ENCODE measurements at regions not wholly inside any gene's neighbourhood (a gene's known extent, or its start where the extent isn't known, plus 50 kb on each side); places are given as distances from the start of the nearest gene placed in this dataset.

DNA sequence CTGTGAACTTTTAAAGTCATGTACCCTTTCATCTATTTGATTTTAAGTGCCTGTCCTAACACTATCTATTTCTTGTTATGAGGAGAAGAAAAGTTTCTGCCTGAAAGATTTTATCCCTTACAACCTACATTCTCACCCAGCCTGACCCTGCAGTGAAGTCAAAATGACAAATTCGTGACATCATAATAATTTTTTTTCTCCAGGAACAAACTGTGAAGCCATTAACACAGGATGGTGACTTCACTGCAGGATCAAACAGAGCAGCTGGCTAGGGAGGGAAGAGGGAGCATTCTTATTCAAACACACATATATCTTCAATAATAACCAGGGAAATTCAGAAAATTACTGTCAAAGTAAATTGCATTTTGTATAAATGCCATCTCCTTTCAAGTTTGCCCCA, 147.8 kb upstream of the PRMT6 start:
- ATAC-seq (no peak), DNase-seq (ENCODE audit: missing footprints) (no peak)
- intact Hi-C loops (cut with DNase I), result no loop called here

DNA sequence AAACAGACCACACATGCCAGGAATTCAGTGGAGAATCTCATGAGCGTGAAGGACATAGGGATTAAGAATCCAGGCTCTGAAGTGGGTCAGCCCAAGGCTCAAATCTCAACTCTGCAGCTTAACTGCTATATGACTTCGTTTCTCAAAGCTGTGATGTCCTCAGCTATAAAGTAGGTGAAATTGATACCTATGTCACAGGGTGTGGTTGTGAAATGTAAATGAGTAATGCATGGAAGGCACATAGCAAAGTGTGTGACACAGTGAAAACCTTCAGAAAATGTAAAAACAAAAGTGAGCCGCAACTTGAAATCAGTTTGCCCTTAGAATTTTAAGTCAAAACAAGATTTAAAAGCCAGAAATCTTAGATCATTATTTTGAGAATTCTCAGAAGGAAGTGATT, 145.7 kb upstream of the PRMT6 start:
- intact Hi-C loops (cut with DNase I), result no loop called here
- no peak for ATAC-seq
- no peak for DNase-seq (ENCODE audit: missing footprints)

DNA sequence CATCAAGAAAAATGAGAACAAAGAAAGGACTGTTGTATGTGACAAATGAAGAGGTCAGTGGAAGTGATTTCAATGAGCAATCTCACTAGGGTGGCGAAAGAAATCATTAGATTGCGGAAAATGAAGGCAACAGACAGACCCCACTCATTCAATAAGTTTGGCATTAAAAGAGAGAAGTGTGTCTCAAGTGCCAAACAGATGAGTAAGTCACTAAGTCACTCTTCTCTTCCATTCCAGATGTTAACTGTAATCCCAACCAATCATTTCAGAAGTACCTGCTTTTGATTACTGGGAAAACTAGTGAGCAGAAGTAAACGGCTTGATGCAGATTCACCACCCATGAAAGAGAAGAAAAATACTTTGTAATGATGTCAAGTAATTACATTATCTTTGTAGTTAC, 144.3 kb upstream of the PRMT6 start:
- no peak for ATAC-seq
- intact Hi-C loops (cut with DNase I), result no loop called here

DNA sequence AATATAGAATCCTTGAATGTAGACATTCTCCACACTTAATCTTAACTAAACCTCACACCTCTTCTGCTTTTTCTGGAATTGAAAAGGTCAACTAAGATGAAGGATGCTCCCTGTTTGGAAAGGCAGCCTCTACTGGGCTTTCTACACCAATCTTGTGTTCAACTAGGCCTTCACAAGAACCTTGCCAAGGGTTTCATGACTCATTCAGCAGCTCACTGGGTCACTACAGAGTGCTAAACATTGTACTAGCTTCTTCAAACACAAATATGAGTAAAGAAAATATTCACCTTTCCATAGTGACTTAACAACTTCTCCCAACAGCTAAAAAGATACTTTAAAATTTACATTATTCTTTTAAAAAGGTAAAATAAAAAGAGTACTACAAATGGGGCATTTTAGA, 135.3 kb upstream of the PRMT6 start:
- intact Hi-C loops (cut with DNase I), result no loop called here
- no peak for ATAC-seq
- no peak for DNase-seq (ENCODE audit: missing footprints)

More for the DNA sequence above, 144.3 kb upstream of the PRMT6 start:
- no peak for DNase-seq (ENCODE audit: missing footprints)

DNA sequence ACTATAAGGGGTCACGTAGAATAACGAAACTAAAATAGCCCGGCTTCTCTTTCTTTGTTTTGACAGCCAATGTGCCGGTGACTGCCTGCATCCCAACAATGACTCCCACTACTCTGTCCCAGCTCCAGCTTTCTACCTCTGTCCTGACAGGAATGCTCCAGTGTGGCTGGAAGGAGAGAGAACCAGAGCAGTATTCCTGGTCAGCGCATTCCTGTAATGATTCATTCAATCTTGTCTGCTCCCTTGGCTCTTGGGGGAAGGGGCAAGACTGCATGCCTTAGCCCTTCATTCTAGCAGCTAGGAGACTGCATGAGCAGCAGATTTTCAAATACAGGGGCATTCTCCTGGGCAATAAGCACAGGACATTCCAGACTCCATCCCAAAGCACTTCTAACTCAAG, 132.1 kb upstream of the PRMT6 start:
- intact Hi-C loops (cut with DNase I), result no loop called here
- no peak for DNase-seq (ENCODE audit: missing footprints)

DNA sequence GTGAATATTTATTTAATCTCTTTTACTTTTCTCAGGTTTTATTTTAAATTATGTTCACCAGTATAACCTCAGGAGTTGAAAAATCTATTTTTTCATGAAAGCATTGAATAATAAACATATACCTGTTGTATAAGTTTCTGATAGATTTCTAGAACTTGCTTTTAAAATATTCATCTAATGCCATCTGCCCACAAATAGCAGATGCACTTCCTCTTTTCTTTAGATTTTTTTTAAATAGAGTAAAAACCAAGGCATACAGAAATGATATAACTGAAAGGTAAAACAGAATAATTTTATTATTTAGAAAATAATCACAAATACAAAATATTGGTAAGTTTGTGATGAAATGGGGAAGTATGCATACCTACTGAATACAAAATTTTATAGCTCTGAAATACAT, 130.7 kb upstream of the PRMT6 start:
- ATAC-seq (no peak), DNase-seq (ENCODE audit: missing footprints) (no peak)
- intact Hi-C loops (cut with DNase I), result no loop called here

More for the DNA sequence above, 132.1 kb upstream of the PRMT6 start:
- ATAC-seq, result no peak

DNA sequence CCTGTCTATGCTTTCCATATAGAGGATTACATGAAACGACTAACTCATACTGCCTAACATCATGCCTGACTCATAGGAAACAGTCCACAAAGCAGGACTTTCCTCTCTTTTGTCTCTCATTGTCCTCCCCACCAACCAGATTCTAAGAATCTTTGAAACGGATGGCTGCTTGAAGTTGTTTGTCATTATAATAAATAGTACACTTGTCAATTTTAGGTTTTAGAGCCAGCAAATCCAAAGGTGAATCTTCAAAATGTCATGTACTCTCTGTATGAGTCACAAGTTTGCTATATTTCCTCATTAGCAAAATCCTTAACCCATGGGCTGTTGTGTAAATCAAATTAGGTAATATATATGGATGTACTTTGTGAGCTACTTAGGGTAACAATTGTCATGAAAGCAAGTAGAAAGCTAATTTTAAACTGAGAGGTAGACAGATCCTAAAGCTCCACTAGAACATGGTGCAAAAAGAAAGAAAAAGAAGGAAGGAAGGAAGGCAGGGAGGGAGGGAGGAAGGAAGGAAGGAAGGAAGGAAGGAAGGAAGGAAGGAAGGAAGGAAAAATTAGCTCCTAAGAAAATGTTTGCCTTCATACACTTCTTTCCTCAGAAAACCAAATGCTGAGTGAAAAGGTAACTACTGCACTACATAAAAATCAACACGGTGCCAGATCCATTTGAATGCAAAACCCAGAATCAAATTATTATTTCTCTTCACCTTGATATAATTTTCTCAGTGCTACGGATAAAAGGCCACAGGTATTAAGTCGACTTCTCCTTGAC, 129.5 kb upstream of the PRMT6 start:
- ATAC-seq (no peak), DNase-seq (ENCODE audit: missing footprints) (no peak)
- intact Hi-C loops (cut with DNase I), result no loop called here

DNA sequence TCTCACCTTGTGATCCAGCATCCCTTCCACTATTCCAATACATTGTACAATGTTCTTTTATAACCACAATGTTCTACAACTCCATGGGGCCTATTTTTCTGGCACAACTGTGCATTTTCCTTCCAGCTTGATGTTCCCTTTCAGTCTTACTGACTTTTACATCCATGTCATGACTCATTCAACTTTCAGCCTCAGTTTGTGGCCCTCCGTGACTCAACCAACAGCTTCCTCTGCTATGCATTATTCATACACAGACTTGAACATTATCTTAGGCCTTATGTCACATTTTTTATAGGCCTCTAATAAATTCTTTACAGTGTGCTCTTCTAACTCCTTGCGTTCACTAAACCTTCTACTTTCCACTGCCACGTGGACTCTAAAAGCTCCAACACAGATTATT, 119.4 kb upstream of the PRMT6 start:
- ATAC-seq (no peak), DNase-seq (ENCODE audit: missing footprints) (no peak)
- intact Hi-C loops (cut with DNase I), result no loop called here

DNA sequence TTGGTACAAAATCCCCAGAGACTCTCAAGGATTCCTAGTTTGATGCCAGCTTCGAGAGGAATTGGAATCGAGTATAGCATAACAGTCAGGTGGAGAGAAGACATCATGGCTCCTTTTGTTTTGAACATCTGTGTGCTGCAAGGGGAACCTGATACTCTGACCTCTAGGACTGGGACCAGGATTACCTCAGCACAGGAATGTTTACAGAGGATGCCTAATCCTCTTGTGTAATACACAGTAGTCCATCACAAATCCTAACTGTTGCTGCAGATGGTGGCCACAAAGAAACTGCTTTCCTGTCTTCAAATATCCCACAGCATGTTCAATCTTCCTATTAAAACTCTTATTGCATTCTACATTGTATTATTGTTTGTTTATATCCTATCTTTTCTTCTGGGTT, 111.8 kb upstream of the PRMT6 start:
- intact Hi-C loops (cut with DNase I), result no loop called here
- DNase-seq (ENCODE audit: missing footprints) (no peak), ATAC-seq (no peak)

DNA sequence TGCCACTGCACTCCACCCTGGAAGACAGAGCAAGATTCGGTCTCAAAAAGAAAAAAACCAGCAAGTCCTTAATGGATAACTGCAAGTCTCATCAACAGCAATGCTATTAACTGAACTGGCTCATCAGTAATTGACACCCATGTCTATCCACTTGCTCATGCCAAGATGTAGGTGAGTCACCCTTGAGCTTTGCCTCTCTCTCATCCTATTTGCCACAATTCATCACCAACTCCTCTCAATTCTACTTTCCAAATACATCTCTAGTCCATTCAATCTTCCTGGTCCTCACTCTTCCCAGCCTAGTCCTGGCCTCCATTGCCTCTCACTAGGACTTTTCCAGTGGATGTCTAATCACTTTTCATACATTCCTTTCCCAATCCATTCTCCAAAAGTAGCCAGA, 103.7 kb upstream of the PRMT6 start:
- no peak for DNase-seq (ENCODE audit: missing footprints)
- no peak for ATAC-seq
- intact Hi-C loops (cut with DNase I), result no loop called here

DNA sequence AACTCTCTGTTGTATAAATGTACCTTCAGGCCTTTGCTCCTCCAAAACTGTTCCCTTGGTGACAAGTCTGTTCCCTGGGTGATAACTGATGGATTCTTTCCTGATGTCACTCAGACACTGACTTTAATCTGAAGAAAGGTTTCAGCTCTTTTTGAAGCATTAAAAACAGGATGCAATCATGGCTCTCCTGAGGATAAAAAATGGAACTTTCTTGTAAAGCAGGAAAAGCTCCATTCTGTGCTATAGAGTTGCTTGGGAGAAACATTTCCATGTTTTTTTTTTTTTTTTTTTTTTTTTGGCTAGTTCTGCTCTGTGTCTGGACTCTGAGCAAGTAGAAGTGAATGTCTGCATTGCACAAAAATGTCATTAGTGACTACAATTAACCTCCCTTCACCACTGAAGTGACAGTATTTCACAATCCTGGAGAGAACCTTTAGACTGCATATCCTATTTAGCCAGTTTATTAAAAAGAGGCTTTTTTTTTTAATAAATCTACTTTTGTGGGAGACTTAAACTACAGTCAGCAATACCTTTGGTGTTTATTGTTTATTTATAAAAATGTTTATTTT, 101.7 kb upstream of the PRMT6 start:
- DNase-seq (ENCODE audit: missing footprints) (no peak), ATAC-seq (no peak)
- intact Hi-C loops (cut with DNase I), result no loop called here

DNA sequence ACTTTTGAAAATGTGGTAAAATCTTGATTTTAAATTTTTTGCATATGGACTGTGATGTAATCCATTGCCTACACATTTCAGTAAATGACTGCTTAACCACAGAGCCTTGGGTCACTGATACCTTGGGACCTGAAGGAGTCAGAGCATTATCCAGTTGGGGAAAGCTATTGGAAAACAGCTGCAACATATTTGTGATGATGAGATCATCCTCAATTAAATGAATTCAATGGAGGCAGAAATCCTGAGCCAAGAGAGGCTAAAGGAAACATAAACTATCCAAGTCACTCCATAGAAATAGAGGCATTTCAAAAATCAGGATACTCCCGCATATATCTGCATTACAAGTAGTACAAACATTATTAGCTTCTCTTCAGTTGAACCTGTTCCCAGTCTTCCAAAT, 99.8 kb upstream of the PRMT6 start:
- DNase-seq (ENCODE audit: missing footprints), result no peak
- ATAC-seq, result no peak
- intact Hi-C loops (cut with DNase I), result no loop called here

DNA sequence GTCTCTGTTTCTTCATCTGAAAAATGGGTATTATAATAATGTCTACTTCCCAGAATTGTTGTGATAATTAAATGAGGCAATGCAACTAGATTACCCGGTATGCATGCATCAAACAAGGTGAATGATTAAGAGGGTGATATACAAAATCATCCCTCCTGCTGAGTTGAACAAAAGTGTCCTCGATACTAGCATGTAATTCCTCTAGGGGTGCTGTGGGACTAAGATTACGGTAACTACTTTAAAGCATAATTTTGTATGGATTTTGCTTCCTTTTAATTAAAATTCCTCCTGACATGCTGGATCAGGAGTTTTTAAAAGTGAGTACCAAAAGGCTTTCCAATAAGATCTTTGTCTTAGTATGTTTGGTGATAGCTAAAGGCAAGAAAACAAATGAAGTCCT, 98.7 kb upstream of the PRMT6 start:
- no peak for DNase-seq (ENCODE audit: missing footprints)
- intact Hi-C loops (cut with DNase I), result no loop called here

DNA sequence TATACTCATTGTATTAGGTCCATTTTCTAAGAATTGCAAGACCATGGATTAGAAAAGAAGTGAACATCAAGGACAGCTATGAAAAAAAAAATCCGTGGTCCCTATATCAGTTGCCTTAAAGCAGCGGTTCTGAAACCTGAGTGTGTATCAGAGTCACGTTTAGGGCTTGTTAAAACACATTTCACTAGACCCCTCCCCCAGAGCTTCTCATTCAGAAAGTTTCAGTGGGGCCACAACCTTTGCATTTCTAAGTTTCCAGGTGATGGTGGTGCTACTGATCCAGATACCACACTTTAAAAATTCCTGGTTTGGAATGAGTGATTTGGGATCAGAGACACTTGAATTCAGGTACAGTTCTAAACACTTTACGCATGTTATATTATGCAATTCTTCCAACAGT, 96.1 kb upstream of the PRMT6 start:
- no peak for DNase-seq (ENCODE audit: missing footprints)
- no peak for ATAC-seq
- intact Hi-C loops (cut with DNase I), result no loop called here

More for the DNA sequence above, 98.7 kb upstream of the PRMT6 start:
- no peak for ATAC-seq

DNA sequence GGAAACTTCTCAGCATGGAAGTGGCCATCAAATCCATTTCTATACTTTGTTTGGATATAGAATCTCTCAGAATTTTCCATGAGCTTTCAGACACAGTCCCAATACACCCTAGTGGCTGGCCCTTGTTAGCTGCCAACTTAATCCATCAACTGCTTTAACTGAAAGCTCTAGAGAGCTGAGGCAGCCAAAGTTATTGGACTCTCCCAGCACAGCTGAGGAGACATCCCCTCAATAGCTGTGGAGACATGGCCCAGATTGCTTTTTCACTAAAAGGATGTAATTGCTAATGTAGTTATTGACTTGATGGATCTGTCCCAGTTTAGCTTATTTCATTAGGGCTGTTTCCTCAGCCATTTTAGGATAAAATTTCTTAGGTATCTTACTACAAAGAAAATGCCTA, 94.8 kb upstream of the PRMT6 start:
- ATAC-seq, result no peak
- intact Hi-C loops (cut with DNase I), result no loop called here
- no peak for DNase-seq (ENCODE audit: missing footprints)

DNA sequence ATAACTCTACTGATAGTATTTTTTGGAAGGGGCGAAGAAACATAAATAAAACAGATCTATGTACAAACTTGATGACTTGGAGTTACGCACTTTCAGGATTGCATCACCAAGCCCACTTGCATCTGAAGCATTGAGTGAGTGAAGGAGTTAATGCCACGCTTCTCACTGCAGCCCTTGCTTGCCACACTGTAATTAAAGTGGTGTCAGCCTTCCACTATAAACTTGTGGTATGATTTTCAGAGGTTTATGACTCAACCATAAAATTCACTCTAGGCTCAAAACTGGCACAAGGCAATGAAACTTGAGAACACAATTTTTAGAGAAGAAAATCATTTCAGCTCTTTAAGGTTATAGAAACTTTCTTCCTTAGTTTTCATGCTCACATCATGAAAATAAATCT, 93.9 kb upstream of the PRMT6 start:
- DNase-seq (ENCODE audit: missing footprints) (no peak), ATAC-seq (no peak)
- intact Hi-C loops (cut with DNase I), result no loop called here

DNA sequence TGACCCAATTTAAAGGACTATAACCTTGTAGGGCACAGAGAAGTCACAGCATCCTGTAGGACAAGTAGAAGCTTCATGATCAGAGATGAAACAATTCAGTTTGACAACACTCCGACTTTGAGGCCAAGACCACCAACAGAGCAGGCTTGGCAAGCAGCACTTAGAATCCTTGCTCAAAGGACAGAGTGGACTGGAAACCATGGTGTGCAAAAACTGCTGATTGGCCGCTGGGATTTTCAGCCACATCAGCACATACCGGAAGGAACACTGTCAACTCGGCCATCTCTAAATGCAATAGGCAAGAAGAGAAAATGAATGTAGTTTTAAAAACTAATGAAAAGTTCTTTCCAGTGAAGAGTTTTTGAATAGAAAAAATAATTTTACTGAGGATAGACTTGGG, 92.0 kb upstream of the PRMT6 start:
- intact Hi-C loops (cut with DNase I), result no loop called here
- ATAC-seq, result no peak
- no peak for DNase-seq (ENCODE audit: missing footprints)

DNA sequence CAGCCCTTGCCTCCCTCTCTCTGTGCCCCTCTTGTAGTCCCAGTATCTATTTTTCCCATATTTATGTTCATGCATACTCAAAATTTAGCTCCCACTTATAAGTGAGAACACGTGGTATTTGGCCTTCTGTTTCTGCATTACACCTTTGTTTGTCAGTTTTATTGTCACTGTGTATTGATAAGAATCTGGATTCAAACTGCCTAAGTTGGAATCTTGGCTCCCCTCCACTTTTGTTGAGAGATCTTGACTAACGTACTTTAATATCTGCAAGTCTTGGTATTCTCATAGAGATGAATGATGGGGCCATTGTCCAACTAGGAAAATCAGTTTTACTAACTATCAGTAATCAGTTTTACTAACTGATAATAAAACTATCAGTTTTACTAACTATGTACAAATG, 87.8 kb upstream of the PRMT6 start:
- intact Hi-C loops (cut with DNase I), result no loop called here
- no peak for ATAC-seq
- DNase-seq (ENCODE audit: missing footprints), result no peak

DNA sequence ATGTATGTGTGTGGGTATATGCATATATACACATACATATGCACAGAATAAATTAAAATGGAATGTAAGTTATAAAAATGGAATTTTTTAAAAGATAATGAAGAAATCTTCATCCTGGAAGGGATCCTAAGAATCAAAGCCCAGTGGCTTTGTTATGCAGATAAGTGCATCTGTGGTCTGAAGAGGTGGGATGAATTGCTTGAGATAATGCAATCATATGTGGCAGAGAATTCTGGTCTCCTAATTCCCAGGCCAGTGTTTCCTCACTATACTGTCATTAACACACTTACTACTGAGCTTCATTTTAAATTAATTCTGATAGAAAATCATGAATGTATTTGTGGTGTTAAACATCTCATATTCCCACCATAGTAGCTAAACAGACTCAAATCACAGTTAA, 86.7 kb upstream of the PRMT6 start:
- no peak for ATAC-seq
- no peak for DNase-seq (ENCODE audit: missing footprints)
- intact Hi-C loops (cut with DNase I), result no loop called here

DNA sequence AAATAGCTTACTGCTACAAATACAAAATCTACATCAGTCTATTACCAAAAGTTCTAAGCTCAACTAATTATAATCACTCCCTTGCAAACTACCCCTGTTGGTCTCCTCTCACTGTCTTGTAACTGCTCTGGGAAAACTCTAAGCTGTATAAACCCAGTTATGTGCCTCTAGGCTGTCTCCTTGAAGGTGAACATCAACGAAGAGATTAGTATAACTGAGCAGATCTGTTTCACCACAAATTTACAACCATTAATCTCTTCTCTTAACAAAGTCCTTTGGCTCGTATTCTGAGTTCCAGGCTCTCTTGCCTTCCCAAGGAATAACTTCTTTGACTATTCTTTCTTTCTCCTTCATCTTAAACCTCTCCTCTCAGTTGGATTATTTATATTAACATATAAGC, 84.4 kb upstream of the PRMT6 start:
- intact Hi-C loops (cut with DNase I), result no loop called here
- DNase-seq (ENCODE audit: missing footprints), result no peak
- ATAC-seq, result no peak

DNA sequence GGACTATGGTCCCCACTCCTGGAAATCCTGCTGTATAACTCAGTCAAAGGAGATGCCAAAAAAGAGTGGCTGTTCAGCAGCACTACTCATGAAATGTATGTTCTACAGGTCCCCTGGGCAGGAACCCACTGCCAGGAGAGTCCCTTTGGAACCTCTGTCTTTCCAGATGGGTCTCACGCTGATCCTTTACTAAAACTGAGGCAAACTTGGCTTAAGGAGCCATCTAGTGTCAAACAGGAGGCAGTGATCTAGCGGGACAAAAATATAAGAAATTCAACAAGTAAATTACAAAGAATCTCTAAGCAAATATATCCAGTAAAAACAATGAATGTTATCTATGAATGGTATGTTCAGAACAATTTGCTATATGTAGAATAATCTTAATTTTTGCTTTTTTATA, 80.5 kb upstream of the PRMT6 start:
- DNase-seq (ENCODE audit: missing footprints) (no peak), ATAC-seq (no peak)
- intact Hi-C loops (cut with DNase I), result no loop called here
